IMR-90 (cell line): ENCODE measurements at regions not wholly inside any gene's neighbourhood (a gene's known extent, or its start where the extent isn't known, plus 50 kb on each side); places are given as distances from the start of the nearest gene placed in this dataset.

Experiments
- BHLHE40 ChIP-seq: fragments of 150-350 bp; IDR thresholded peaks from 2 replicates; pipeline ENCODE4 v1.6.1; 2016; ENCODE audit warnings: mild to moderate bottlenecking, low read depth, low read length
- CTCF ChIP-seq: conservative IDR thresholded peaks from 2 replicates; pipeline ENCODE4 v1.5.1; 2012; ENCODE audit warnings: mild to moderate bottlenecking, low read depth, low read length, improper control_type of control experiment
- FOS ChIP-seq: fragments of 150-350 bp; IDR thresholded peaks from 2 replicates; pipeline ENCODE4 v1.6.1; 2016; ENCODE audit warnings: low read depth, low read length
- MAFK ChIP-seq: IDR thresholded peaks from 2 replicates; pipeline ENCODE4 v1.6.1; 2012; ENCODE audit warnings: low read depth, low read length, improper control_type of control experiment
- MAZ ChIP-seq: IDR thresholded peaks from 2 replicates; pipeline ENCODE4 v1.6.1; 2012; ENCODE audit warnings: low read depth, mild to moderate bottlenecking, low read length, improper control_type of control experiment, moderate library complexity, borderline replicate concordance
- MXI1 ChIP-seq: IDR thresholded peaks from 2 replicates; pipeline ENCODE4 v1.6.1; 2012; ENCODE audit warnings: low read depth, mild to moderate bottlenecking, low read length, moderate library complexity, borderline replicate concordance
- POLR2A ChIP-seq: IDR thresholded peaks from 2 replicates; pipeline ENCODE4 v1.6.1; 2012; ENCODE audit warnings: mild to moderate bottlenecking, low read depth, low read length
- RAD21 ChIP-seq: IDR thresholded peaks from 2 replicates; pipeline ENCODE4 v1.6.1; 2012; ENCODE audit warnings: low read length, improper control_type of control experiment
- RCOR1 ChIP-seq: IDR thresholded peaks from 2 replicates; pipeline ENCODE4 v1.6.1; 2012; ENCODE audit warnings: mild to moderate bottlenecking, low read length, improper control_type of control experiment; ENCODE audit not compliant: insufficient replicate concordance
- RFX5 ChIP-seq: IDR thresholded peaks from 2 replicates; pipeline ENCODE4 v1.8.0; 2012; ENCODE audit warnings: low read depth, mild to moderate bottlenecking, low read length, moderate library complexity
- USF2 ChIP-seq: fragments of 150-350 bp; IDR thresholded peaks from 2 replicates; pipeline ENCODE4 v1.6.1; 2017; ENCODE audit warnings: mild to moderate bottlenecking, antibody characterized with exemption, low read length, low read depth

- no peak for TF ChIP-seq CTCF
- TF ChIP-seq MAZ: no peak
- no peak for TF ChIP-seq RAD21
- TF ChIP-seq RFX5: no peak
- TF ChIP-seq POLR2A: no peak
- no peak for TF ChIP-seq MXI1
- no peak for TF ChIP-seq RCOR1
- no peak for TF ChIP-seq FOS
- no peak for TF ChIP-seq USF2
- no peak for TF ChIP-seq MAFK
- TF ChIP-seq BHLHE40: no peak
These were observed 69.5 kb downstream of the ZNF503 start for GRCh38 chr10:75332081-75332480.
